Keratinocyte (primary cell): ENCODE measurements at regions not wholly inside any gene's neighbourhood (a gene's known extent, or its start where the extent isn't known, plus 50 kb on each side); places are given as distances from the start of the nearest gene placed in this dataset.

Experiments used
- DNase-seq: peaks from one replicate; pipeline ENCODE4 v3.0.0-alpha.2; 2011; ENCODE audit warnings: low read depth, missing footprints, low spot score
- FAIRE-seq: peaks from 2 replicates; lab custom pipeline; 2011; peaks lifted over from hg19 to GRCh38; lab: Jason Lieb, UNC
- H2AFZ ChIP-seq: 2 replicates; pipeline ENCODE4 v1.6.0; 2012; ENCODE audit warnings: low read length, control low read depth, inconsistent platforms; ENCODE audit not compliant: control insufficient read depth
- H3K27ac ChIP-seq: 2 replicates; pipeline ENCODE4 v1.5.1; 2011; ENCODE audit warnings: low read length; ENCODE audit not compliant: control insufficient read depth, insufficient read depth
- H3K27me3 ChIP-seq: 3 replicates; pipeline ENCODE4 v1.6.0; 2011; ENCODE audit warnings: low read length; ENCODE audit not compliant: control insufficient read depth, insufficient read depth; ENCODE audit errors: extremely low read depth
- H3K36me3 ChIP-seq, 2 experiments: 2 replicates in 1 of 2; 3 replicates in 1 of 2; pipeline ENCODE4 v1.5.1; 2011; ENCODE audit warnings: low read length in 2 of 2, mild to moderate bottlenecking in 1 of 2; ENCODE audit not compliant: control insufficient read depth in 2 of 2, insufficient read depth in 2 of 2; ENCODE audit errors: extremely low read depth in 1 of 2
- H3K4me1 ChIP-seq: 3 replicates; pipeline ENCODE4 v1.5.1; 2011; ENCODE audit warnings: low read length; ENCODE audit not compliant: control insufficient read depth, insufficient read depth; ENCODE audit errors: extremely low read depth
- H3K4me2 ChIP-seq: 3 replicates; pipeline ENCODE4 v1.6.0; 2011; ENCODE audit warnings: low read depth, low read length; ENCODE audit not compliant: control insufficient read depth, insufficient read depth; ENCODE audit errors: extremely low read depth
- H3K4me3 ChIP-seq, 3 experiments: fragments of 200-600 bp in 1 of 3; sonication (generic) in 1 of 3; 2 replicates in 2 of 3; 3 replicates in 1 of 3; pipeline ENCODE4 v1.5.1; 2011 to 2016; ENCODE audit warnings: low read length in 3 of 3, mild to moderate bottlenecking in 3 of 3, control low read depth in 2 of 3, inconsistent platforms in 1 of 3, low read depth in 1 of 3, mixed read lengths in 1 of 3, mixed run types in 1 of 3, moderate library complexity in 1 of 3; ENCODE audit not compliant: control insufficient read depth in 2 of 3, insufficient read depth in 2 of 3; ENCODE audit errors: extremely low read depth in 1 of 3
- H3K79me2 ChIP-seq: 2 replicates; pipeline ENCODE4 v1.6.0; 2012; ENCODE audit warnings: low read length; ENCODE audit not compliant: control insufficient read depth, insufficient read depth
- H3K9ac ChIP-seq: 3 replicates; pipeline ENCODE4 v1.6.0; 2011; ENCODE audit warnings: low read length; ENCODE audit not compliant: control insufficient read depth, insufficient read depth; ENCODE audit errors: extremely low read depth
- H3K9me1 ChIP-seq: 3 replicates; pipeline ENCODE4 v1.6.0; 2011; ENCODE audit warnings: low read length; ENCODE audit not compliant: control insufficient read depth, insufficient read depth; ENCODE audit errors: extremely low read depth
- H3K9me3 ChIP-seq: 2 replicates; pipeline ENCODE4 v1.5.1; 2012; ENCODE audit warnings: low read depth, low read length; ENCODE audit not compliant: control insufficient read depth
- H4K20me1 ChIP-seq: 3 replicates; pipeline ENCODE4 v1.6.0; 2011; ENCODE audit warnings: low read length; ENCODE audit not compliant: control insufficient read depth, insufficient read depth; ENCODE audit errors: extremely low read depth
- EZH2 ChIP-seq: IDR thresholded peaks from one replicate; pipeline ENCODE4 v1.6.1; 2012; ENCODE audit warnings: inconsistent platforms, mild to moderate bottlenecking, low read length, moderate library complexity
- dilution Hi-C: fragments of 300-500 bp; cut with MboI; formaldehyde crosslinking; loops from one replicate; pipeline ENCODE4 v1.7.0; 2020; ENCODE audit warnings: low sequenced_read_pairs; ENCODE audit not compliant: extremely low pct_ligation_motif_present
- TF ChIP-seq, protein P1 (sequence below), 3 experiments: IDR thresholded peaks in 1 of 3; conservative IDR thresholded peaks in 1 of 3; optimal IDR thresholded peaks in 1 of 3; 2 replicates in 2 of 3; 3 replicates in 1 of 3; pipeline versions ENCODE3 to v1.5.1; 2011; ENCODE audit warnings: low read length in 3 of 3, mild to moderate bottlenecking in 3 of 3, moderate library complexity in 2 of 3, control low read depth in 1 of 3, inconsistent platforms in 1 of 3; ENCODE audit not compliant: insufficient read depth in 2 of 3; ENCODE audit errors: extremely low read depth in 1 of 3

DNA sequence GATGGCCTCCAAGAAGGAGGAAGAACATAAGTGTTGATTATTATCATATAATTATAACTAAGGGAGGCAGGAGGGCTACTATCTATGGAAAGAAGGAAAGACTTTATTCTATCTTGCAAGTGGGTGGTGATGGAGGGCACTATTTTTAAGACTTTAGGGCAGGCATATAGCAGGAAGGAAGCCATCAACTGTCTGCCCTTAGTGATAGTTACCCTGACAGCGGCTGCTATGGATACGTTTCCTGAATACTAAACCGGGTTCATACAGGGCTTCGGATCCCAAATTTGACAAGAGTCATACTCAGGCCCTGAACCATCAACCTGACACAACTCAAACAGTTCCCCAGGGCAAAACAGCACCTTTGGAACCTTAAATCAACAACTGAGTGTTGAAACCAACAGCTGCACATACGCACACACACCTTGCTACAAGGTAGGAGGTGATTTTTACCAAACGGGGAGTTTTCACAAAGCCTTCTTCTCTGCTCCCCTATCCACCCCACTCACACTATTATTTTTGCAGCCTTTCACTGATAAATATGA is 397.2 kb downstream of the OMA1 start:
- no peak for FAIRE-seq

DNA sequence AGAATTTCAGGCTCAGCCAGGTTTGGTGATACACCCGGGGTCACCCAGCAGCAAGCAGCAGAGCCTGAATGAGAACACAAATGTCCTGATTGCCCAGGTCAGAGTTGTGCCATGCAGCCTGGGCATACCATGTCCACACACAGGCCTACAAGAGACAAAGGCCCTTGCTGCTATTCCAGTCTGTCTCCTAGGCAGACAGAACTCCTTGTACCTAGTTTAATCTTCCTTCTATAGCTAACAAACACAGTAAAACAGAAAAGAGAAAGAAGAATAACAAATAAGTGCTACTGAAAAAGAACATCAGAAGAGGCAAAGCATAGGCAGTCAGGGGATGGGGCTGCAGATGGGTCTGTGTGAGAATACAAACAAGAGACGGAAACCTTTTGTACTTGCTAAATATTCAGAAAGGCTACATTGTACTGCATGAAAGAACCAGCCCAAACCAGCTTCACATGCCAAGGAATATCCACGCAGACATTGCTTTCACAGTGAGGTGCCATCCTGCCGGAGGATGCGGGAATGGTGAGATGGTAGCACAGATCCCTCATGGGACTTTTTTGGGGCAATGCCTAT is 401.7 kb downstream of the OMA1 start:
- dilution Hi-C loops = no loop called here

More for the DNA sequence above, 397.2 kb downstream of the OMA1 start:
- H3K9ac ChIP-seq = no peak overlapping the region
- H2AFZ ChIP-seq = no peak overlapping the region
- no peak for DNase-seq
- H3K4me3 ChIP-seq = no peak overlapping the region
- H3K9me3 ChIP-seq = no peaks in the 10 kb centered on the region
- no peak overlapping the region for H3K4me2 ChIP-seq
- H3K9me1 ChIP-seq = no peaks in the 10 kb centered on the region
- no peaks in the 10 kb centered on the region for H3K27me3 ChIP-seq
- no peaks in the 10 kb centered on the region for H3K36me3 ChIP-seq
- H3K4me1 ChIP-seq = no peaks in the 10 kb centered on the region
- H3K27ac ChIP-seq = no peak overlapping the region
- no peak for TF ChIP-seq EZH2
- TF ChIP-seq, protein P1, sequence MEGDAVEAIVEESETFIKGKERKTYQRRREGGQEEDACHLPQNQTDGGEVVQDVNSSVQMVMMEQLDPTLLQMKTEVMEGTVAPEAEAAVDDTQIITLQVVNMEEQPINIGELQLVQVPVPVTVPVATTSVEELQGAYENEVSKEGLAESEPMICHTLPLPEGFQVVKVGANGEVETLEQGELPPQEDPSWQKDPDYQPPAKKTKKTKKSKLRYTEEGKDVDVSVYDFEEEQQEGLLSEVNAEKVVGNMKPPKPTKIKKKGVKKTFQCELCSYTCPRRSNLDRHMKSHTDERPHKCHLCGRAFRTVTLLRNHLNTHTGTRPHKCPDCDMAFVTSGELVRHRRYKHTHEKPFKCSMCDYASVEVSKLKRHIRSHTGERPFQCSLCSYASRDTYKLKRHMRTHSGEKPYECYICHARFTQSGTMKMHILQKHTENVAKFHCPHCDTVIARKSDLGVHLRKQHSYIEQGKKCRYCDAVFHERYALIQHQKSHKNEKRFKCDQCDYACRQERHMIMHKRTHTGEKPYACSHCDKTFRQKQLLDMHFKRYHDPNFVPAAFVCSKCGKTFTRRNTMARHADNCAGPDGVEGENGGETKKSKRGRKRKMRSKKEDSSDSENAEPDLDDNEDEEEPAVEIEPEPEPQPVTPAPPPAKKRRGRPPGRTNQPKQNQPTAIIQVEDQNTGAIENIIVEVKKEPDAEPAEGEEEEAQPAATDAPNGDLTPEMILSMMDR (optimal IDR thresholded peaks at IDR 0.05 in 1 of 3, IDR thresholded peaks at IDR 0.05 in 1 of 3, conservative IDR thresholded peaks at IDR 0.05 in 1 of 3; ENCODE audit: extremely low read depth in 1 of 3, insufficient read depth in 2 of 3, low read length in 3 of 3) = no peak
- H4K20me1 ChIP-seq = no peaks in the 10 kb centered on the region
- dilution Hi-C loops = no loop called here
- no peaks in the 10 kb centered on the region for H3K79me2 ChIP-seq

More for the DNA sequence above, 401.7 kb downstream of the OMA1 start:
- Histone ChIP-seq H3K4me2 (no peak overlapping the region), H2AFZ (no peak overlapping the region), H3K36me3 (no peaks in the 10 kb centered on the region), H4K20me1 (no peaks in the 10 kb centered on the region), H3K4me1 (no peaks in the 10 kb centered on the region), H3K27ac (no peak overlapping the region), H3K9me1 (no peaks in the 10 kb centered on the region), H3K79me2 (no peaks in the 10 kb centered on the region), H3K27me3 (peaks cover 4% of the 10 kb centered on the region), H3K9ac (no peak overlapping the region), H3K4me3 (no peak overlapping the region), H3K9me3 (no peaks in the 10 kb centered on the region)
- DNase-seq (no peak), FAIRE-seq (no peak)
- TF ChIP-seq EZH2 = no peak
- TF ChIP-seq, protein P1 (optimal IDR thresholded peaks at IDR 0.05 in 1 of 3, IDR thresholded peaks at IDR 0.05 in 1 of 3, conservative IDR thresholded peaks at IDR 0.05 in 1 of 3; ENCODE audit: extremely low read depth in 1 of 3, insufficient read depth in 2 of 3, low read length in 3 of 3) = no peak
